Kidney tubule cell (primary cell): ENCODE measurements at regions not wholly inside any gene's neighbourhood (a gene's known extent, or its start where the extent isn't known, plus 50 kb on each side); places are given as distances from the start of the nearest gene placed in this dataset.
"Not testable (repeated sequence)": the region's sequence is repeated elsewhere in the genome, so short reads cannot be mapped to it uniquely, and the experiment has no call there.

Experiments
- DNase-seq: peaks from one replicate; pipeline ENCODE4 v3.0.0-alpha.2; 2018; ENCODE audit warnings: low spot score

DNA sequence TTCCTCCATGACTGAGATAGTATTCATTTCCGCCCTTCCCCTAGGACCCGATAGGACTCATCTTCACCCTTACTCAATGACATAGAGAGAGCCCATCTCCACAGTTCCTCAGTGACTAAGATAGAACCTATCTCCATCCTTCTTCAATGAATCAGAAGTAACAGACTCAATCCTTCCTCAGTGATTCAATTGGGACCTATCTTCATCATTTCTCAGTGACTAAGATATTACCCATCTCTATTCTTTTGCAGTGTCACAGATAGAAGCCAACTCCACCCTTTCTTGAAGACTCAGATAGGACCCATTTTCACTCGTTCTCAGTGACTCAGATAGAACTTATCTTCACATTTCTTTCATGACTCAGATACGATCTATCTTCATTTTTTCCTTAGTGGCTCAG is 164.6 kb downstream of the FBXO4 start:
- no peak for DNase-seq

GRCh38 chr5:42090162-42090561 is 165.1 kb downstream of the FBXO4 start:
- no peak for DNase-seq

DNA sequence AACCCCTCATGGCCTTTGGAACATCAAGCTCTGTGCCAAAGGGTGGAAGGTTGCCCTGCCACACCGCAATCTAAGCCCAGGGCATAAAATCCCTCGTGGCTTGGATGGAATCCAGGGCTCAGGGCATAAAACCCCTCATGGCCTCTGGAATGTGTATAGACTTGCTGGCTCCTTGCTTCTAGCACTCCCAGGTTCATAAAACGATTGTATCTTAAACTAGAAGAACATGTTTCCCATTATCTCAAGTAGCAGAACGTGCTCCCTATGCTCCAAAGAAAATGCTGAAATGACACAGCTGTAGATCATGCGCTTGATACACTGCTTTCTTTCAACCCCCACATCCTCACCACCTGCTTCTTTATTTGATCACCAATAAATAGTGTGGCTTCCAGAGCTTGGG is 174.8 kb downstream of the FBXO4 start:
- not testable (repeated sequence) for DNase-seq

GRCh38 chr5:42108468-42108867 is 183.4 kb downstream of the FBXO4 start:
- DNase-seq: no peak

- no peak for DNase-seq
Observed at GRCh38 chr5:42109006-42109572, 184.0 kb downstream of the FBXO4 start.

DNA sequence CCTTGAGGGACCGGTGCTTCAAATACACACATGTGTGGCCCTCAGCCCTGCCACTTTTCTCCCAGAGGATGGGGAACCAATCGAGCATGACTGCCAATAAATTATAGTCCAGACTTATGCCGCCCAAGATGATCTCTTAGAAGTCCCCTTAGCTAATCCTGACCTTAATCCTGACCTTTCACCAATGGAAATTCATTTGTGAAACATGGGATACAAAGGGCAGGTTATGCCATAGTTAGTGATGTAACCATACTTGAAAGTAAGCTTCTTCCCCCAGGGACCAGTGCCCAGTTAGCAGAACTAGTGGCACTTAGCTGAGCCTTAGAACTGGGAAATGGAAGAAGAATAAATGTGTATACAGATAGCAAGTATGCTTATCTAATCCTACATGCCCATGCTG is 190.6 kb downstream of the FBXO4 start:
- DNase-seq: not testable (repeated sequence)

GRCh38 chr5:42120070-42120469 is 195.0 kb downstream of the FBXO4 start:
- no peak for DNase-seq

GRCh38 chr5:42121401-42121800 is 196.3 kb downstream of the FBXO4 start:
- no peak for DNase-seq

- DNase-seq: no peak
Observed at GRCh38 chr5:42131081-42131480, 206.0 kb downstream of the FBXO4 start.

- no peak for DNase-seq
Observed at GRCh38 chr5:42143361-42143760, 218.3 kb downstream of the FBXO4 start.

DNA sequence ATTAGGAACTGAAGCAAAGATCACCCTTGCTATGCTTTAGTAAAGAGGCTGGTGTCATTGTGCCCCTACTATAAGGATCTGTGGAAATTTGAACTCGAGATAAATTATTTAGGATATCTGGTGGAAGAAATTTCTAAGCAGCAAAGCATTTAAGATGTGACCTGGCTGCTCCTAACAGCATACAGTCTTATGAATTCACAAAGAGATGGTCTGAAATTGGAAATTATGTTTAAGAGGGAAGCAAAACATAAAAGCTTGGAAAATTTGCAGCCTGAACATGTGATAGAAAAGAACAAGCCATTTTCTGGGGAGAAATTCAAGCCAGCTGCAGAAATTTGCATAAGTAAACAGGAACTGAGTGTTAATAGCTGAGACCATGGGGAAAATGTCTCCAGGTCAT is 223.7 kb downstream of the FBXO4 start:
- DNase-seq: no peak

DNA sequence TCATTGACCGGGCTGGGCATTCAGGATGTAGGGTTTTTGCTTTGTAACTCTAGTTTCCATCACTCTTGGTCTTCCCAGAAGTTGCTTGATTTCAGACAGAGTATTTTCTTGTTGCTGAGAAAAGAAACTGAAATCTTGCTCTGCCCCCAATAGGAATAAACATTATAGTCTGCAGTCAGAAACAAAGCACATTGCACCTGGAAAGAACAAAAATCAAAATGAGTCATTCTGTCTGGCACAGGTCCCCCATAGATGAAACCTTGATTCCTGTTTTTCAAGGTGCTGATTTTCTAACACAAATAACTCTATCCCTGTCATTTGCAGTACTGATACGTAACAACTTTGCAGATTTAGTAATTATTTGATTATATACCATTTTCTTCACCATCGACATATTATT is 232.1 kb downstream of the FBXO4 start:
- no peak for DNase-seq

DNA sequence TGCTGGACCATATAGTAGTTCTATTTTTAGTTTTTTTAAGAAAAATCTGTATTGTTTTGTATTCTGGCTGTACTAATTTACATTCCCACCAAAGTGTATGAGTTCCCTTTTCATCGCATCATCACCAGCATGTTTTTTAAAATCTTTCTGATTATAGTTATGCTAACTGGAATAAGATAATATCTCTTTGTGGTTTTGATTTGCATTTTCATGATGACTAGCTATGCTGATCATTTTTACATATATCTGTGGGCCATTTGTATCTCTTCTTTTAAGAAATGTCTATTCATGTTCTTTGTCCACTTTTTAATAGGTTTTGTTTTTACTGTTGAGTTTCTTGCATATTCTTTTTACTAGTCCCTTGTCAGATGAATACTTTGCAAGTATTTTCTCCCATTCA is 238.0 kb downstream of the FBXO4 start:
- DNase-seq: no peak

DNA sequence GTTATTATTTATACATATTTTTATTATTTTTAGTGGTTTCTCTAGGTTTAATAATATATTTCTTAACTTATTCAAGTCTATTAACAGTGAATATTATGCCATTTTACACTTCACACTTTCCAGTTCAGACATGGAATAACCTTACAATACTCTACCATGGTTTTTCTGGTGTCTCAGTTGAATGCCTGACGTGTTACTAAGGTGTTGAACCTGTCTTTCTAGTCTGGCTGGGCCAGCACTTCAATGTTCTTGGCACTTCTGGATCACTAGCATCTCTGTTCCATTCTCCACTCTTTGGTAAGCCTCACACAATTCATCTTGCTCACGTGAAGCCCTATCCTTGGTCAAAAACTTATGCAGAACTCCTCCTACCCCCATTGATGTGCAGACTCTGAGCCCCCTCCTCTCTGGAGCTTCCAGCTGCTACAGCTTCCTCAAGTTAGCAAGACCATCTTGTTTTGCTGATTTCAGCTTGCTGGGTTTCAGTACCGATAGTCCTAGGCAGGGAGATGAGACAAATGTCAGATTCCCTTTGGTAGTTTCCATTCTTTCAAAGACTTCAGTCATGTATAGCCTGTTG is 243.1 kb downstream of the FBXO4 start:
- DNase-seq: no peak

- DNase-seq: not testable (repeated sequence)
Observed at GRCh38 chr5:42176118-42176517, 247.1 kb upstream of the GHR start.

GRCh38 chr5:42179843-42180242 is 243.4 kb upstream of the GHR start:
- DNase-seq: not testable (repeated sequence)

GRCh38 chr5:42216904-42217303 is 206.3 kb upstream of the GHR start:
- DNase-seq: no peak

GRCh38 chr5:42217791-42218190 is 205.4 kb upstream of the GHR start:
- DNase-seq: no peak

GRCh38 chr5:42225009-42225408 is 198.2 kb upstream of the GHR start:
- DNase-seq: no peak

GRCh38 chr5:42228279-42228678 is 195.0 kb upstream of the GHR start:
- DNase-seq: no peak

GRCh38 chr5:42230839-42231238 is 192.4 kb upstream of the GHR start:
- DNase-seq: no peak

DNA sequence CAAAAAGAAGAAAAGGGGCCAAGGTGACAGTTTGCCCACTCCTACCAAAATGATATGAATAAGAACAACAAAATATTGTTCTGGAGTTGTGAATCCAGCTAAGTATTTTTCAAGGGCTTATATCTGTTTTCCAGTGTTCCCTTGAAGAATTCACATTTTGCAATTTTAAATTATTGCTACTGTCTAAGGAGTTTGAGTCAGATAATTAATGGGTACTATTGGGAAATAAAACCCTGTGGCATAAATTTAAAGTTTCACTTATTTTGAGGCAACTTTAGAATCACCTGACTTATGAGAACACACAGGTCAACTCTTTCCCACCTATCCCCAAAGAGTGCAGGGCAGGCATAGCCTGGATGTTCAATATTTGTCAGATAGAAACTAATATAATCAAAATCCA is 188.0 kb upstream of the GHR start:
- no peak for DNase-seq

GRCh38 chr5:42235837-42236236 is 187.4 kb upstream of the GHR start:
- DNase-seq: no peak

GRCh38 chr5:42241636-42242035 is 181.6 kb upstream of the GHR start:
- DNase-seq: no peak
